Left lung (tissue), 4 donors: ENCODE measurements at regions not wholly inside any gene's neighbourhood (a gene's known extent, or its start where the extent isn't known, plus 50 kb on each side); places are given as distances from the start of the nearest gene placed in this dataset.
A peak's percentile ranks its signal among the peaks of the same experiment; 100 is the strongest.

Experiments
- ATAC-seq: fragments of 200-7000 bp; cut with Tn5 transposase; one replicate; pipeline ENCODE4 v1.9.1; 2020; ENCODE audit warnings: moderate library complexity
- DNase-seq, 4 donors: peaks; one replicate each; pipeline ENCODE4 v3.0.0-alpha.2; 2013 to 2020
- H3K27ac ChIP-seq, 2 donors: fragments of 200-600 bp; sonication (generic) in 1 of 2; one replicate each; pipeline versions ENCODE4 v1.5.0 to v1.8.0; 2020 to 2021
- H3K27me3 ChIP-seq, 2 donors: fragments of 200-600 bp; sonication (generic) in 1 of 2; one replicate each; pipeline versions ENCODE4 v1.5.0 to v1.8.0; 2020 to 2021
- H3K36me3 ChIP-seq, 2 donors: fragments of 200-600 bp; sonication (generic) in 1 of 2; one replicate each; pipeline versions ENCODE4 v1.5.0 to v1.8.0; 2020 to 2021
- H3K4me1 ChIP-seq, 2 donors: fragments of 200-600 bp; one replicate each; pipeline ENCODE4 v1.8.0; 2021
- H3K4me3 ChIP-seq, 2 donors: fragments of 200-600 bp; sonication (generic) in 1 of 2; one replicate each; pipeline versions ENCODE4 v1.5.0 to v1.8.0; 2020 to 2021; ENCODE audit warnings: mild to moderate bottlenecking in 1 of 2
- H3K9me3 ChIP-seq, 2 donors: fragments of 200-600 bp; sonication (generic) in 1 of 2; one replicate each; pipeline versions ENCODE4 v1.5.0 to v1.8.0; 2020 to 2021
- CTCF ChIP-seq, 2 donors: fragments of 200-600 bp; sonication (generic) in 1 of 2; IDR thresholded peaks; one replicate each; pipeline versions ENCODE4 v1.5.0 to v1.8.0; 2021; ENCODE audit warnings: antibody characterized with exemption in 2 of 2
- intact Hi-C, 2 donors: fragments of 100-400 bp; cut with DNase I; formaldehyde crosslinking; loops; one replicate each; pipeline versions ENCODE4 v1.11.2 to v1.14.2; 2022
- donor health status: DM: no; HTN: yes; CAD: no.
- donor health status: DM: no; HTN: no; CAD: no.

- Histone ChIP-seq H3K27me3 (no peaks in the 10 kb centered on the region), H3K36me3 (no peaks in the 10 kb centered on the region), H3K9me3 (no peaks in the 10 kb centered on the region), H3K4me1 (peaks cover 0 to 4% of the 10 kb centered on the region in 2 donors), H3K27ac (peak overlapping the region in 1 of 2 donors; percentile 61), H3K4me3 (no peak overlapping the region)
- DNase-seq = no peak
- no peak for TF ChIP-seq CTCF (IDR thresholded peaks at IDR 0.05)
- intact Hi-C loops = no loop called here
- peak; percentile 63 for ATAC-seq
These were observed 599.4 kb upstream of the CITED2 start for GRCh38 chr6:139973669-139974344.

GRCh38 chr6:139972116-139972515 is 597.7 kb upstream of the CITED2 start:
- Histone ChIP-seq H3K9me3 (no peaks in the 10 kb centered on the region), H3K27ac (no peak overlapping the region), H3K36me3 (no peaks in the 10 kb centered on the region), H3K4me3 (no peak overlapping the region), H3K4me1 (peaks cover 0 to 4% of the 10 kb centered on the region in 2 donors), H3K27me3 (no peaks in the 10 kb centered on the region)
- DNase-seq (no peak), ATAC-seq (no peak)
- no peak for TF ChIP-seq CTCF (IDR thresholded peaks at IDR 0.05)
- intact Hi-C loops = no loop called here

GRCh38 chr6:139970591-139970991 is 596.1 kb upstream of the CITED2 start:
- DNase-seq = no peak
- Histone ChIP-seq H3K9me3 (no peaks in the 10 kb centered on the region), H3K4me1 (peaks cover 0 to 7% of the 10 kb centered on the region in 2 donors), H3K27ac (no peak overlapping the region), H3K36me3 (no peaks in the 10 kb centered on the region), H3K27me3 (no peaks in the 10 kb centered on the region), H3K4me3 (no peak overlapping the region)
- no peak for TF ChIP-seq CTCF (IDR thresholded peaks at IDR 0.05)
- no peak for ATAC-seq
- intact Hi-C loops = no loop called here

- H3K4me3 ChIP-seq = no peak overlapping the region
- peaks cover 0 to 11% of the 10 kb centered on the region in 2 donors for H3K4me1 ChIP-seq
- no peaks in the 10 kb centered on the region for H3K9me3 ChIP-seq
- DNase-seq = no peak
- ATAC-seq = no peak
- no peak for TF ChIP-seq CTCF (IDR thresholded peaks at IDR 0.05)
- no peak overlapping the region for H3K27ac ChIP-seq
- H3K27me3 ChIP-seq = no peaks in the 10 kb centered on the region
- intact Hi-C loops = no loop called here
- H3K36me3 ChIP-seq = no peaks in the 10 kb centered on the region
These were observed 593.0 kb upstream of the CITED2 start for GRCh38 chr6:139967497-139967896.

GRCh38 chr6:139965393-139965792 is 590.9 kb upstream of the CITED2 start:
- peaks cover 0 to 11% of the 10 kb centered on the region in 2 donors for H3K4me1 ChIP-seq
- TF ChIP-seq CTCF (IDR thresholded peaks at IDR 0.05) = no peak
- H3K4me3 ChIP-seq = no peak overlapping the region
- ATAC-seq (no peak), DNase-seq (peak in 1 of 4 donors; percentile 65)
- H3K9me3 ChIP-seq = no peaks in the 10 kb centered on the region
- intact Hi-C loops = no loop called here
- H3K27me3 ChIP-seq = no peaks in the 10 kb centered on the region
- H3K27ac ChIP-seq = no peak overlapping the region
- H3K36me3 ChIP-seq = no peaks in the 10 kb centered on the region
